ENCODE measurements at regions not wholly inside any gene's neighbourhood (a gene's known extent, or its start where the extent isn't known, plus 50 kb on each side); places are given as distances from the start of the nearest gene placed in this dataset.
A peak's percentile ranks its signal among the peaks of the same experiment; 100 is the strongest.
"Not testable (repeated sequence)": the region's sequence is repeated elsewhere in the genome, so short reads cannot be mapped to it uniquely, and the experiment has no call there.

GRCh38 chr15:69769336-69769735 is 316.7 kb downstream of the RPLP1 start:
- DNase-seq, result not testable (repeated sequence)

DNA sequence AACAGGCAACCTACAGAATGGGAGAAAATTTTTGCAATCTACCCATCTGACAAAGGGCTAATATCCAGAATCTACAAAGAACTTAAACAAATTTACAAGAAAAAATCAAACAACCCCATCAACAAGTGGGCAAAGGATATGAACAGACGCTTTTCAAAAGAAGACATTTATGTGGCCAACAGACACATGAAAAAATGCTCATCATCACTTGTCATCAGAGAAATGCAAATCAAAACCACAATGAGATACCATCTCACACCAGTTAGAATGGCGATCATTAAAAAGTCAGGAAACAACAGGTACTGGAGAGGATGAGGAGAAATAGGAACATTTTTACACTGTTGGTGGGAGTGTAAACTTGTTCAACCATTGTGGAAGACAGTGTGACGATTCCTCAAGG is 321.6 kb downstream of the RPLP1 start:
- DNase-seq, result not testable (repeated sequence)

DNA sequence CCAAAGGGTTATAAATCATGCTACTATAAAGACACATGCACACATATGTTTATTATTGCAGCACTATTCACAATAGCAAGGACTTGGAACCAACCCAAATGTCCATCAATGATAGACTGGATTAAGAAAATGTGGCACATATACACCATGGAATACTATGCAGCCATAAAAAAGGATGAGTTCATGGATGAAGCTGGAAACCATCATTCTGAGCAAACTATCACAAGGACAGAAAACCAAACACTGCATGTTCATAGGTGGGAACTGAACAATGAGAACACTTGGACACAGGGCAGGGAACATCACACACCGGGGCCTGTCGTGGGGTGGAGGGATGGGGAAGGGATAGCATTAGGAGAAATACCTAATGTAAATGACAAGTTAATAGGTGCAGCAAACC is 322.1 kb downstream of the RPLP1 start:
- not testable (repeated sequence) for DNase-seq

- DNase-seq, result no peak
These were observed 320.4 kb downstream of the TLE3 start for GRCh38 chr15:69777356-69777755.

DNA sequence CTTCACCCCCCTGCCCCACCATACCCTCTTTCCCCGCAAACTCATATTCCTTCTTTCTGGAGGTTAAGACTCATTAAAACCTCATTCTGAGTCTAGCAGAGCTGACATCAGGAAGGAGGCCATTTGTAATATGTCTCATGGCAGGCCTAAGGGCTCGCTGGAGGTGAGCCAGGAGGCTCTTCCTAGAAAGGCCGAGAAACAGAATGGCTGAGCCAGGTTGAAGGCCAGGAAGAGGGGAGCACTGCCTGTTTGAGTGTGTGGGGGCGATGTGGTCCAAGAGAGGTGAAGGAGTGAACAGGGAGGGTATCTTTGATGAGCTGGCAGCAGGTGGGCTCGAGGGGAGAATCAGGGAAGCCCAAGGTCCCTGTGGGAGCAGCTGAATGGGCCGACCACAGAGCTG is 317.3 kb downstream of the TLE3 start:
- DNase-seq, result no peak

GRCh38 chr15:69780981-69781380 is 316.7 kb downstream of the TLE3 start:
- no peak for DNase-seq

DNA sequence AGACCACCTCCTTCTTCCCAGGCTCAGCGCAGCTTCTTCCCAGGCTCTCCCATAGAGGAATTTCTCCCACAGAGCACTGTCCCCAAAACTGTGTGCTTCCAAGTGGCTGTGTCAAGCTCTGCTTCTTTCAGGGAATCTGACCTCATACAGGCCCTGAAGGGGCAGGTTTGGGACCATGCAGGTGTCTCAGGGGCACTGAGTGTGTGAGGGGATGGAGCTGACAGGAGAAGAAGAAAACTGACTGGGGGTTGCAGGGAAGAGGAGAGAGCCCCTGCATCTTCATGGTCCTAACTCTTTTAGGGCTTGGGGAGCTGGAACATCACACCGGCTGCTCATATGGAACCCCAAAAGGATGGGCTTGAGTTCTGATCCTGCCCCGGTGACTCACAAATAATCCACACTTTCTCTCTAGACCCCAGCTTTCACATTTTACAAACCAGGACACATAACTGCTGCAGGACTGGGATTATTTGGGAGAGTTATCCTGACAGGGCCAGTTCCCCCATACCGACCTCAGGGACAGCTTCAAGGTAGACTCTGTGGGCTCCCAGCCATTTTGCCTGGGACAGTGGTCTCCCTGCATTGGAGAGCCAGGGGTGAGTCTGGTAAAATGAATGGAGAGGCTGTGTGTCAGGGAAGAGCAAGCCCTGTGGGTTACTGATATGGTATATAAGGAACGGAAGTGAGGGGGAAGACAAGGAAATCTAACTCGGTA is 316.1 kb downstream of the TLE3 start:
- DNase-seq, result no peak

DNA sequence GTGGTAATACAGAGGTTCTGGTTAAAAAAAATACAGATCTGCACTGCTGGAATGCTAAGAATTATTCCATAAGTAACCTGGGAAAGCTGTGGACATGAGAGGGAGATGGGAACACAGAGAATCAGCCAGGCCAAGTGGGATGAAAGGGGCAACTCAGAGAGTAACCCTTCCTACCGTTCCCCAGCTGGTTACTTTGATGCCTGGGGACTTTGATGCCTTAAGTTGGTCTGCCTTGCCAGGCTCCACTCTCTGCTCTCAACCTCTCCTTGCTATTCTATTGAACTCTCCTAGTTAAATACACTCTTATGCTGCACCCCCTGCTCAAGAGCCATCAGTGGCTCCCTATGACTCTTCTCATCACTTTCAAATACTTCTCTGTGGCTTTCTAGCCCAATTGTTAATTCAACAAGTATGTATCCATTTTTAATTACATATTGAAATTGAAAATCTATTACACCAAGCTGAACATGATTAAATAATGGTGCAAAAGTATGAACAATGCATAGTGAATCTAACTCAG is 315.5 kb downstream of the TLE3 start:
- DNase-seq, result no peak

GRCh38 chr15:69782809-69783208 is 314.9 kb downstream of the TLE3 start:
- no peak for DNase-seq

DNA sequence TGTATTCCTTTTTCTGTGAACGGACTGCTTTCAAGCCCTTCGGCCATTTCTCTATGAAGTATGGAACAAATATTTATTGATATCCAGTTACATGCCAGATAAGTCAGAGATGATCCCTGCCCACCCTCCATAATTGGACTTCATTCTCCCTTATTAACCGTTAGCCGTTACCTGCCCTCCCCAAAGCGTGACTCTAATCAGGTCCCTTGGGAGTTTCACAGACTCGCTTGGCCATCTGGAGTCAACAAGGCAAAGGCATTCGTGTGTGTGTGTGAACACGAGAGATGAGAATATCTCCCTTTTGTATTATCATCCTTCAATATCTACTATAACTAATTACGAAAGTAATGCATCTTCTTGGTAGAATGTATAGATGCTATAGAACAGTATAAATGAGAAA is 314.5 kb downstream of the TLE3 start:
- no peak for DNase-seq

DNA sequence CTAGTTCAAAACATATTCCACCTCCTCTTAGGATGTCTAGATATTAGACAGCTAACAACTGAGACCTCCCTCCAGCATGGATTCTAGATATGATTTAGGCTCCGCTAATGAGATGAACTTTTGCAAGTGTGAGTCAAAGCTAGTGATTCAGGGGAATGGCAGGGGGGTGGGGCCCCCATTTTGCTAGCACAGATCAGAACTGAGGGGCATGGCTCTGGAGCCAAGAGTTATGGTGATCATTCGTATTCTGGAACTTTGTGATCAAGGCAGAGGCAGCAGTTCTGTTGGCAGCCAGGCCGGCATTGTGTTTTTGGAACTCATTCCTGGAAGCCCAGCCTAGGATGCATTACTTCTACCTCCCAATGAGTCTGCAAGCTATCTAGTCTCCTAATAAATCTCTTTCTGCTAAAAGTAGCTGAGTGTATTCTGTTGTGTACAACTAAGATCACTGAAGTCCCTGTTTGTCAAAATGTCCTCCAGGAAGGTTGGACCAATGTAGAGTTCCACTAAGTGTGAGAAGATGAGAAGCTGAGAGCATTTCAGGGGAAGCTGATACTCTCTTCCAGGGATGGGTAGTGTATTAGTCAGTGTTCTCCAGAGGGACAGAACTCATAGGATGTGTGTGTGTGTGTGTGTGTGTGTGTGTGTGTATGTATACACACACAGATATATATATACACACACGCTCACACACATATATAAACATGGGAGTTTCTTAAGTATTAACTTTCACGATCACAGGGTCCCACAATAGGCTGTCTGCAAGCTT is 312.7 kb downstream of the TLE3 start:
- no peak for DNase-seq

DNA sequence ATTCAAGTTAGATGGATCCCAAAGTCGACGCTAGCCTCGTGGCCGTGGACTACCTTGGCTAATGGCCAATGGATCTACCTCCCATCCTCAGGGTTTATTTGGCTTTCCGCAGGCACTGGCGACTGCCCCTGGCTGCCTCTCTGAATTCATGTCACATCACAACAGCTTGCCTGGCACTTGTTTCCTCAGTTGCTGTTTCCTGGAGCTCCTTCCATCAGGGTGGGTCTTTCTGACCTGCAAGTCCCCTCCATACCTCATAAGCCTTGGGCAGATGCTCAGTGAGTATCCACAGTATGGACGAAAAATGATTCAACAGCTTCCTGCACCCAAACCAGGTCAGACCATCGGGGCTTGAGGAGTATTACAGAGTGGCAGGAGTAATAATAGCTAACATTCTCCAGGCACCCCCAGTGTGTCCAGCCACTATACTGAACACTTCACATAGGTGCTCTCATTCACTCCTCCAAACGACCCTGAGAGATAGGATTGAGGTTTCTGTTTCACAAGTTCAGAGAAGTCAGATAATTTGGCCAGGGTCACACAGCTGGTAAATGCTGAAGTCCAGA is 311.5 kb downstream of the TLE3 start:
- DNase-seq, result no peak

GRCh38 chr15:69787791-69788190 is 309.9 kb downstream of the TLE3 start:
- DNase-seq, result no peak

DNA sequence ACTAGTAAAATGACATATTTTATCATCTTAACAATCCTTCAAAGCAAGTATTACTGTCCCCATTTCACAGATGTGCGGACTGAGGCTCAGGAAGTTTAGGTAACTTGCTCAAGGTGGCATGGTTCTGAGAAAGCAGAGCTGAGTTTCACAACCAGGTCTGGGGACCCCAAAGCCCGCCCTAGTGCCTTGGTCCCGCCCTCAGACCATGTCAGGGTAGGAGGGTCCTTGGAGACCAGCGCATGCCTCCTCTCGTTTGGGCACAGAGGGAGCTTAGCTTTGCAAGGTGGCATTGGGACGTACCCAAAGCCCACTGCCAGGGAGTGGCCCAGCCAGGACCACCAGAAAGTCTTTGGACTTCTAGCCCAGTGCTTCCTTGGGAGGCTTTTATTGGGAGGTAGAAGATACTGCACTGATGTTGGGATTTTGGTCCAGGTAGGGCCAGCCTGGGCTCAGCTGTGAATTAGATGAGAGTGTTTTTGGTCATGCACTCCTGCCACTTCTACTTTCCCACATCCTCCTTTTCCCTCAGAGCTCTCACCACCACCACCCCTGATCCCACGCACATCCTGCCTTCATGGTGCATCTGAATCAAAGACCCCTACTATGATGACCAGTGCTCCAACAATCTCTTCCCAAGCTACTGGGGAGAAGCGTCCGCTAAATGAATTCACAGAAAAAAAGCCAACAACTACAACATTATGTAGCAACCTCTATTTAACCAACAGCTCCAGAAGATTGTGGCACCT is 307.9 kb downstream of the TLE3 start:
- no peak for DNase-seq

- DNase-seq, result no peak
These were observed 307.1 kb downstream of the TLE3 start for GRCh38 chr15:69790632-69791031.

- DNase-seq, result no peak
These were observed 304.9 kb downstream of the TLE3 start for GRCh38 chr15:69792823-69793222.

- DNase-seq, result no peak
These were observed 304.3 kb downstream of the TLE3 start for GRCh38 chr15:69793431-69793780.

GRCh38 chr15:69793781-69794451 is 303.8 kb downstream of the TLE3 start:
- DNase-seq, result no peak

- peak; percentile 33 for DNase-seq
These were observed 302.9 kb downstream of the TLE3 start for GRCh38 chr15:69794645-69795469.

GRCh38 chr15:69795601-69796000 is 302.1 kb downstream of the TLE3 start:
- no peak for DNase-seq

- no peak for DNase-seq
These were observed 300.6 kb downstream of the TLE3 start for GRCh38 chr15:69797051-69797595.
